ENCODE measurements at regions not wholly inside any gene's neighbourhood (a gene's known extent, or its start where the extent isn't known, plus 50 kb on each side); places are given as distances from the start of the nearest gene placed in this dataset.

DNA sequence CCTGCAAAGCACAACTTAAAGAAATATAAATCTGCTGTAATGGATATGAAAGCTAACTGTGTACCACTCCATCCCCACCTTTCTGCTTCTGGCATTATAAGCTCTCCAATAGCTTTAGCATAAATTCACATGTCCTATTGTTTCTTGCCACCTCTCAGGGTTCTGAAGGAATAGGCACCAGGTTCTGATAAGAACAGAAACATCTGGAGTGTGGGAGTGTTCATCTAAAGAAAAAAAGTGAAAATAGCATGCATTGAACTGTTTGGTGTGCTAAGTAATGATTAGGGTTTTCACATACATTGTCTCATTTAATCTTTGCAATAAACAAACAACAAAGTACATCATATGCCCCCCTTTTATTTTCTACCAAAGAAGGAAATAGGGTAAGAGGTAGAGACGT, 72.3 kb downstream of the FAM76B start:
- DNase-seq, result no peak
- in situ Hi-C loops (cut with HindIII; ENCODE audit: low pct_ligation_motif_present, low pct_unique_long_range_greater_than_20kb, low sequenced_read_pairs), result no loop called here

DNA sequence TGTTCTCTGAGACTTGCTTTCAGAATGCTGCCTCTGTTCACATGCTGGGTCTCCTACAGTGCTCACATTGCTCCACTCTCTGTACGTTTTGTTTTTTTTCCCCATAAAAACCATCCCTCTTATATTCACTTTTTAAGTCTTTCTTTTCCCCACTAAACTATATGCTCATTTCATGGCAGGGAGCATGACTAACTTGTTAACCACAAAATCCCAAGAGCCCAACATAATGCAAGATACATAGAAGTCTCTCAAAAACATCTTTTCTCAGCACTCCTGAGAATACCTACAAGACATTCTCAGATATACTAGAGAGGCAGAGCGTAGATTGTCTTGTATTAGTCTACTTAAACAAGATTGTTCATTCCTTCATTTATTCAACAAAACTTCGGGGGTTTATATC, 73.3 kb downstream of the FAM76B start:
- in situ Hi-C loops (cut with HindIII; ENCODE audit: low pct_ligation_motif_present, low pct_unique_long_range_greater_than_20kb, low sequenced_read_pairs), result no loop called here
- no peak for DNase-seq

DNA sequence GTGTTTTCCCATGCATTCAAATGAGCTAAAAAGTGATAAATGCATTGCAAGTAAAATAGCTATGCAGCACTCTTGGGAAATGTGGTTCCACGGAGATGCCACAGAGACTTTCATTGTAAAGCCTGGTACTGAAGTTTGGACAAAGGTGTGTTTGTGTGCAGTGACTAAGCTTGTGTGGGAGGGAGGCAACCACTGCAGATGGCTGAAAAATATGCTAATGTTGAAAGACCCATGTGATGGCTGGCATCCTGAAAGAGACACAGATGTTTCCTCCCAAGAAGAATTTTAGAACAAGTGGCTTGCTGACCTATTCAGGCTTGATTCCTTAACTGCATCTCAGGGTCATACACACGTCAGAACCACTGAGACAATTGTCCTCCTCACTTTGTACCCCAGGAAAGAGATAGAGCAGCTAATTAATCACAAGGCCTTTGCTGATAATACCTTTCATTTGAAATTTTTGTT, 73.8 kb downstream of the FAM76B start:
- in situ Hi-C loops (cut with HindIII; ENCODE audit: low pct_ligation_motif_present, low pct_unique_long_range_greater_than_20kb, low sequenced_read_pairs), result no loop called here
- no peak for DNase-seq

GRCh38 chr11:95714843-95715776, 74.5 kb downstream of the FAM76B start:
- DNase-seq, result peak; percentile 4
- in situ Hi-C loops (cut with HindIII; ENCODE audit: low pct_ligation_motif_present, low pct_unique_long_range_greater_than_20kb, low sequenced_read_pairs), result no loop called here

GRCh38 chr11:95713428-95713827, 76.2 kb downstream of the FAM76B start:
- in situ Hi-C loops (cut with HindIII; ENCODE audit: low pct_ligation_motif_present, low pct_unique_long_range_greater_than_20kb, low sequenced_read_pairs), result no loop called here
- no peak for DNase-seq

GRCh38 chr11:95711945-95712221, 77.7 kb downstream of the FAM76B start:
- in situ Hi-C loops (cut with HindIII; ENCODE audit: low pct_ligation_motif_present, low pct_unique_long_range_greater_than_20kb, low sequenced_read_pairs), result no loop called here
- DNase-seq, result no peak

GRCh38 chr11:95711162-95711944, 78.2 kb downstream of the FAM76B start:
- in situ Hi-C loops (cut with HindIII; ENCODE audit: low pct_ligation_motif_present, low pct_unique_long_range_greater_than_20kb, low sequenced_read_pairs), result no loop called here
- no peak for DNase-seq

- DNase-seq, result no peak
- in situ Hi-C loops (cut with HindIII; ENCODE audit: low pct_ligation_motif_present, low pct_unique_long_range_greater_than_20kb, low sequenced_read_pairs), result no loop called here
Observed at GRCh38 chr11:95708681-95709080, 80.9 kb downstream of the FAM76B start.

- in situ Hi-C loops (cut with HindIII; ENCODE audit: low pct_ligation_motif_present, low pct_unique_long_range_greater_than_20kb, low sequenced_read_pairs), result no loop called here
- no peak for DNase-seq
Observed at GRCh38 chr11:95706974-95707387, 82.6 kb downstream of the FAM76B start.

DNA sequence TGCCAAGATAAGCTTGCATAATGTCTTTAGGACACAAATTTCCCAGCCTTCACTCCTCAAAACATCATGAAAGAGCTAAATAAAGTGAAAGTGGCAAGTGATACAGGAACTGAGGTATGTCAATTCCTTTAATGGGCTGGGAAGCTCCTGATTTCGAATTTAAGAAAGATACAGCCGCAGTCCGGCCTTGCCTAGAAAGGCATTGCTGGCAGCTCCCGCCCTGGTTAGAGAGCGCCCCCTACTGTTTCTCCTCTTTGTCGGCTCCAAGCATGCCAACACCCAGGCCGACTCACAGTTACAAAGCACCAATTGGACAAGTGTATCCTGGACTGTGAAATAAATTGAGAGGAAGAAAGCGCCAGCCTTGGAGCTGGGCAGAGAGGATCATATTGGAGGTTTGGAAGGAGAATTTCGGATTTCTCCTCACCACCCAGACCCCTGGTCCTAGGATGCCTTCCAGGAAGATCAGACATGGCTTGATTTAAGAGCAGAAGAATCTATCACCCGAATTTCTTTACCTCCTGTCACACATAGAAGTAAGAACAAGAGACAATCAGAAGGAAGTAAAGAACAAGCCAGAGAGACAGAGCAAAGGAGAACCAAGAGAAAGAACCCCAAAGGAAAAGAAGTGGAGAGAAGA, 84.0 kb downstream of the FAM76B start:
- DNase-seq, result peak; percentile 72
- in situ Hi-C loops (cut with HindIII; ENCODE audit: low pct_ligation_motif_present, low pct_unique_long_range_greater_than_20kb, low sequenced_read_pairs), result no loop called here

GRCh38 chr11:95704865-95705264, 84.7 kb downstream of the FAM76B start:
- DNase-seq, result no peak
- in situ Hi-C loops (cut with HindIII; ENCODE audit: low pct_ligation_motif_present, low pct_unique_long_range_greater_than_20kb, low sequenced_read_pairs), result no loop called here

GRCh38 chr11:95703049-95703448, 86.5 kb downstream of the FAM76B start:
- in situ Hi-C loops (cut with HindIII; ENCODE audit: low pct_ligation_motif_present, low pct_unique_long_range_greater_than_20kb, low sequenced_read_pairs), result no loop called here
- no peak for DNase-seq

- in situ Hi-C loops (cut with HindIII; ENCODE audit: low pct_ligation_motif_present, low pct_unique_long_range_greater_than_20kb, low sequenced_read_pairs), result no loop called here
- no peak for DNase-seq
Observed at GRCh38 chr11:95702526-95702925, 87.1 kb downstream of the FAM76B start.

DNA sequence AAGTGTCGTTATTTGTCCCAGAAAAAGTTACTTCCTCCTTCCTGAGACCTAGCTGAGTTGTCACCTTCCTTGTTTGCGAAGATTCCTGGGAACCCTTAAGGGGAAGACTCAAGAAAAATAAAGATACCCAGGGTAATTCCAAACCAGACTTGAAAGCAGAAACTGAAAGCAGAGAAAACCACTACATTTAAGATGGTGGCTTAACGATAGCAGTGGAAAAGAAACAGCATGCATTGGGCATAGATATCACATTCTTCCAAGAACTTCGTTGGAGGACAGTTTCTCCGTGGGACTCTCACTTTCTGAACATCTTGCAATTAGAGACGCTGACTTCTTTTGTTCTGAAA, 89.1 kb downstream of the FAM76B start:
- in situ Hi-C loops (cut with HindIII; ENCODE audit: low pct_ligation_motif_present, low pct_unique_long_range_greater_than_20kb, low sequenced_read_pairs), result no loop called here
- no peak for DNase-seq

DNA sequence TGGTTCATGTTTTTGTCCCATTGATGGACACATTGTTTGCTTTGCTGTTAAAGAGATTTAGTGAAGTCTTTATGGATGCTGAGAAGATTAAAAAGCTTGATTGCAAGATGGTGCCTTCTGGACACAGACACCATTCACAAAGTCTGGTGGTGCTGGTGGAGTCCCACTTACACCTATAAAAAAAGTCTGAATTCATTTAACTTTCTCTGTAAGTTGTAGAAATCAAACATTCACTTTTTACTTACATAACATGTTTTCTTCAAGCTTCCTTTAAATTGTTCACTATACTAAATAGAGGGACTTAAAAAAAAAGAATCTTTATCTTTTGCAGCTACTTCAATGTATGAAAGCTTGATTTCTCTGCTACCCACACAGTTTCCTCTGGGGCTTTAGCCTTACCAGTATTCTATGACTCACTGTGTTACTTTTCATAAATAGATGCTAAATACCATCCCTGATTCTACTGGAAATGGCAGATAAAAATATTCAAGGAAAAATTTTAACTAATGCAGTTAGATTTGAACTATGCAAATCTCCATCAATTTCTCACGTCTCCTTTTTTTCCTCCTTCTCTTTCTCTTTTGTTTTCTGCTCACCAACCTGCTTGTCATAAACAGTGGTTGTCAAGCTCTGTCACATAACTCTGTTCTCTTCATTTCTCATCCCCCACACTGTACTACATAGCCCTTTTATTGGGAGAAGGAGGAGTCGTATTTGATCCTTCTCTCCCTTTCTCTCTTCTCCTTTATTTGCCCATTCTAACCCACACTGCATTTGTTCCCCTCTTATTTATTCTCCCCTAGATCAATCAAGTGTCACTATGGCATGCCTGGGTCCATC, 89.7 kb downstream of the FAM76B start:
- DNase-seq, result no peak
- in situ Hi-C loops (cut with HindIII; ENCODE audit: low pct_ligation_motif_present, low pct_unique_long_range_greater_than_20kb, low sequenced_read_pairs), result no loop called here

- DNase-seq, result no peak
- in situ Hi-C loops (cut with HindIII; ENCODE audit: low pct_ligation_motif_present, low pct_unique_long_range_greater_than_20kb, low sequenced_read_pairs), result no loop called here
Observed at GRCh38 chr11:95698676-95699557, 90.7 kb downstream of the FAM76B start.

GRCh38 chr11:95697614-95698408, 91.8 kb downstream of the FAM76B start:
- DNase-seq, result no peak
- in situ Hi-C loops (cut with HindIII; ENCODE audit: low pct_ligation_motif_present, low pct_unique_long_range_greater_than_20kb, low sequenced_read_pairs), result no loop called here

Data from ACHN (cell line).